Mucosa of stomach (tissue), 1 donor: ENCODE measurements at regions not wholly inside any gene's neighbourhood (a gene's known extent, or its start where the extent isn't known, plus 50 kb on each side); places are given as distances from the start of the nearest gene placed in this dataset.
"Not testable (repeated sequence)": the region's sequence is repeated elsewhere in the genome, so short reads cannot be mapped to it uniquely, and the experiment has no call there.

ENCODE experiments used
- H3K27me3 ChIP-seq: one replicate; pipeline ENCODE4 v1.7.0; 2013; ENCODE audit warnings: mild to moderate bottlenecking, low read length; ENCODE audit not compliant: control insufficient read depth, insufficient read depth
- H3K36me3 ChIP-seq: one replicate; pipeline ENCODE4 v1.7.0; 2013; ENCODE audit warnings: low read length; ENCODE audit not compliant: control insufficient read depth, insufficient read depth
- H3K4me1 ChIP-seq: one replicate; pipeline ENCODE4 v1.7.0; 2013; ENCODE audit warnings: mild to moderate bottlenecking, low read length; ENCODE audit not compliant: control insufficient read depth, insufficient read depth
- H3K4me3 ChIP-seq: one replicate; pipeline ENCODE4 v1.7.0; 2013; ENCODE audit warnings: low read length
- H3K9ac ChIP-seq: one replicate; pipeline ENCODE4 v1.7.0; 2013; ENCODE audit warnings: mild to moderate bottlenecking, low read length, moderate library complexity
- H3K9me3 ChIP-seq: one replicate; pipeline ENCODE4 v1.7.0; 2013; ENCODE audit warnings: mild to moderate bottlenecking, low read length, moderate library complexity; ENCODE audit not compliant: control insufficient read depth
- donor health status: Pancreatic carcinoma.

GRCh38 chr14:82796086-82796485 is 1262.4 kb upstream of the SEL1L start:
- Histone ChIP-seq H3K27me3 (no peaks in the 10 kb centered on the region), H3K9me3 (no peaks in the 10 kb centered on the region), H3K36me3 (no peaks in the 10 kb centered on the region), H3K4me3 (no peak overlapping the region), H3K4me1 (no peaks in the 10 kb centered on the region), H3K9ac (no peak overlapping the region)

GRCh38 chr14:82798276-82798675 is 1264.6 kb upstream of the SEL1L start:
- H3K9ac ChIP-seq = no peak overlapping the region
- H3K36me3 ChIP-seq = no peaks in the 10 kb centered on the region
- no peaks in the 10 kb centered on the region for H3K27me3 ChIP-seq
- H3K4me1 ChIP-seq = no peaks in the 10 kb centered on the region
- no peak overlapping the region for H3K4me3 ChIP-seq
- H3K9me3 ChIP-seq = no peaks in the 10 kb centered on the region

- Histone ChIP-seq H3K4me1 (no peaks in the 10 kb centered on the region), H3K9ac (no peak overlapping the region), H3K9me3 (no peaks in the 10 kb centered on the region), H3K4me3 (no peak overlapping the region), H3K27me3 (no peaks in the 10 kb centered on the region), H3K36me3 (no peaks in the 10 kb centered on the region)
Observed at GRCh38 chr14:82805892-82806825, 1272.5 kb upstream of the SEL1L start.

GRCh38 chr14:82811246-82811645 is 1277.6 kb upstream of the SEL1L start:
- Histone ChIP-seq H3K9ac (no peak overlapping the region), H3K4me3 (no peak overlapping the region)

GRCh38 chr14:82814339-82814738 is 1280.7 kb upstream of the SEL1L start:
- H3K9me3 ChIP-seq, H3K4me1 ChIP-seq, H3K27me3 ChIP-seq, H3K9ac ChIP-seq, H3K36me3 ChIP-seq, H3K4me3 ChIP-seq: not testable (repeated sequence)

More at GRCh38 chr14:82811246-82811645, 1277.6 kb upstream of the SEL1L start:
- Histone ChIP-seq H3K9me3 (no peaks in the 10 kb centered on the region), H3K27me3 (no peaks in the 10 kb centered on the region), H3K36me3 (no peaks in the 10 kb centered on the region), H3K4me1 (no peaks in the 10 kb centered on the region)

GRCh38 chr14:82830596-82830995 is 1296.9 kb upstream of the SEL1L start:
- Histone ChIP-seq H3K9ac (no peak overlapping the region), H3K4me1 (no peaks in the 10 kb centered on the region), H3K9me3 (no peaks in the 10 kb centered on the region), H3K36me3 (no peaks in the 10 kb centered on the region), H3K4me3 (no peak overlapping the region), H3K27me3 (no peaks in the 10 kb centered on the region)

- no peaks in the 10 kb centered on the region for H3K36me3 ChIP-seq
- no peaks in the 10 kb centered on the region for H3K9me3 ChIP-seq
- no peak overlapping the region for H3K9ac ChIP-seq
- H3K4me1 ChIP-seq = no peaks in the 10 kb centered on the region
- no peak overlapping the region for H3K4me3 ChIP-seq
- H3K27me3 ChIP-seq = no peaks in the 10 kb centered on the region
Observed at GRCh38 chr14:82836256-82836950, 1302.8 kb upstream of the SEL1L start.

GRCh38 chr14:82837611-82838140 is 1304.0 kb upstream of the SEL1L start:
- Histone ChIP-seq H3K27me3 (no peaks in the 10 kb centered on the region), H3K36me3 (no peaks in the 10 kb centered on the region), H3K9me3 (no peaks in the 10 kb centered on the region), H3K4me1 (no peaks in the 10 kb centered on the region), H3K4me3 (no peak overlapping the region), H3K9ac (no peak overlapping the region)

- Histone ChIP-seq H3K4me3 (no peak overlapping the region), H3K4me1 (no peaks in the 10 kb centered on the region), H3K9ac (no peak overlapping the region), H3K27me3 (no peaks in the 10 kb centered on the region), H3K36me3 (no peaks in the 10 kb centered on the region), H3K9me3 (no peaks in the 10 kb centered on the region)
Observed at GRCh38 chr14:82850576-82850975, 1316.9 kb upstream of the SEL1L start.

- Histone ChIP-seq H3K36me3 (no peaks in the 10 kb centered on the region), H3K9ac (no peak overlapping the region), H3K9me3 (no peaks in the 10 kb centered on the region), H3K27me3 (no peaks in the 10 kb centered on the region), H3K4me1 (no peaks in the 10 kb centered on the region), H3K4me3 (no peak overlapping the region)
Observed at GRCh38 chr14:82854131-82854530, 1320.5 kb upstream of the SEL1L start.

- Histone ChIP-seq H3K9ac (no peak overlapping the region), H3K27me3 (no peaks in the 10 kb centered on the region), H3K9me3 (no peaks in the 10 kb centered on the region), H3K36me3 (no peaks in the 10 kb centered on the region), H3K4me1 (no peaks in the 10 kb centered on the region), H3K4me3 (no peak overlapping the region)
Observed at GRCh38 chr14:82854901-82855300, 1321.2 kb upstream of the SEL1L start.

- Histone ChIP-seq H3K9ac (no peak overlapping the region), H3K27me3 (no peaks in the 10 kb centered on the region), H3K9me3 (no peaks in the 10 kb centered on the region), H3K4me1 (no peaks in the 10 kb centered on the region), H3K4me3 (no peak overlapping the region), H3K36me3 (no peaks in the 10 kb centered on the region)
Observed at GRCh38 chr14:82855912-82856391, 1322.3 kb upstream of the SEL1L start.
